ENCODE measurements at regions not wholly inside any gene's neighbourhood (a gene's known extent, or its start where the extent isn't known, plus 50 kb on each side); places are given as distances from the start of the nearest gene placed in this dataset.
"Not testable (repeated sequence)": the region's sequence is repeated elsewhere in the genome, so short reads cannot be mapped to it uniquely, and the experiment has no call there.

DNA sequence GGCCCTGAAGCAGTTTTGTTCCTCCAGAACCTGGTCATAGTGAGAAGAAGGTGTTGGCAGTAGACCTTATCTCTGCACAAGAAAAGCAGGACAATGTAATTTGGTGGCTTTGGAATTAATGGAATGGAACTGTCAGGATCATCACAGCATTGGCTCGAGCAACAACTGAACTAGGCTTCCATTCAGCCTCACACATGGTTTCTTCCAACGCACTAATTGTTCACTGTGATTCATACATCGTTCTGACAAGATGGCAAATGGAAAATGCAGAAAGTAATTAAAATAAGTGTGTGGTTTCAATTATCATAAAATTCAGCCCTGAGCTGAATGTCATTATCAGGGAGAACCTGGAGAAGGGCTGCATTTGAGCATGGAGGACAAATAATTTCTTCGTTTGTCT lies 80.6 kb downstream of the MFSD1 start:
- no peak for DNase-seq (ENCODE audit: low spot score)

DNA sequence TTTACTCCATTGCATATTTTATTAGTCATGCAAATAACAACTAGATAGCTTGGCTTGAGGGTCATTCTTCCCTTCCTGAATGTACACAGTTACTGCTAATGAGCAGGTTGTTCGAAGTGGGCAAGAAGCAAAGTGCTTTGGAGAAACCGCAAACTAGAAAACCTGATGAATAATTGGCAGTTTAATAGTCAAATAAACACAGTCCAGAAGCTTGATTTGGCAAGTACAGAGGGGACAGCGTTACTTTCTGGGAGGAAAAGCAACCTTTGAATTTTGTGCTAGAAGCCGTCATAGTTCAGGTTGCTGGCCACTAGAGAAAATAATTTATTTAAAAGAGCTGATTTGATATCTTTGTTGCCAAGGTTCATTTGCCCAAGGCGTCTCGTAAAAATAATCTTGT lies 94.9 kb downstream of the MFSD1 start:
- no peak for DNase-seq (ENCODE audit: low spot score)

DNA sequence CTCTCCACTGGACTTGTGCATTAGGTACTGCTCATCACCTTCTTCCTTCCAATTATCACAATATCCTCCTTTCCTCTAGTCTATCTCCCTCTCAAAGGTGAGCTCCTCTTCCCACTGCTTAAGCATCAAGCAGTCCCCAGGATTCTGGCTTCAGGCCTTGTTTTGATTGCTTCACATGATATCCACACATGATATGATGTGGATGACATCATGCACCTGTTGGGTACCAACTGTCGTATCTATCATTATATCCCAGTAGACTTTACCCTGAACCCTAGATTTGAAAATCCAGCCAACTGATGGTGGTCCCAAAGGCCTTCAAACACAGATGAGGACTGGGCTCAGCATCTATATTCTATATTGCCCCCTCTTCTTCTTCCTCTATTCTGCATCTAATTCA lies 104.9 kb downstream of the MFSD1 start:
- DNase-seq (ENCODE audit: low spot score): no peak

DNA sequence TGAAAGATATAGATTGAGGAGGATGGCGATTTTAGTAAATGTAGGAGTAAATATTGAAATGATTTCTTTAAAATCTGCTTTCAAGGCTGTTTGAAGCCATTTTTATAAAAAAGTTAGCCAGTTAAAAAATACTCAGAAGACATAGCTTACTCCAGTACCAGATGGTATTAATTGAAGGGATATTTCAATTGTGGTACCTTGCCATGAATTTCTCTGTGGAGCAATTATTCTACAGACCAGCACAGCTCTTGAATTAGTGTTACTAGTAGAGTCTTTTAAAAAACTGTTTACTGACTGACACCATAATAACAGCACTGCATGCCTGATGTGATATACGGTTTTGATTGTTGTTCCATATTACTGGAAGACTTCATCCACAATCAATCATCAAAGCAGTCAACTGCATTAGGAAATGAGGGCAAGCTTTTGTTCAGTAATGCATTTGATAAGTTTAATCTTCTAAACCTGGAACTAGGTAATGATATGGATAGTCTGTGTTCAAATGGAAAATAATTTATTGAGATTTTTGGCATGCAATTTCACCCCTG lies 106.4 kb downstream of the MFSD1 start:
- DNase-seq (ENCODE audit: low spot score): no peak

- no peak for DNase-seq (ENCODE audit: low spot score)
Measured at GRCh38 chr3:158909870-158910269, 108.0 kb downstream of the MFSD1 start.

- no peak for DNase-seq (ENCODE audit: low spot score)
Measured at GRCh38 chr3:158911586-158911985, 109.7 kb downstream of the MFSD1 start.

DNA sequence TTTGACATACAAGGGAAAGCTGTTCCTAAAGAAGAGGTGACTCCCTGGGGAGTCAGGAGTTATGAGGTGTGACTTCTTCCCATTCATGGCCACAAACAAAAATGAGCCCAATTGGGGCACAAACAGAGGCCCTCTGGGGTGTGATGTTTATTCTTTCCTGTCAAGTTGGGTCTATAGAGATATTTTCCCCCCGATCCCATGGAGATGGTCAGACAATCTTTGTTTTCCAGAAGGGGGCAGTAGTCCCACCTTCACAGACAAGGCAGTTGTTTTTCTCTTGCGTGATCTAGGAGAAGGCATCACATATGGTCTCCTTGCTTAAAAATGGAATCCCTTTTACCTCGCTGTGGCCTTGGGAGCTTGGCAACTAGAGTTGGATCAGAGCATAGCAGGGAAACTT lies 110.3 kb downstream of the MFSD1 start:
- no peak for DNase-seq (ENCODE audit: low spot score)

DNA sequence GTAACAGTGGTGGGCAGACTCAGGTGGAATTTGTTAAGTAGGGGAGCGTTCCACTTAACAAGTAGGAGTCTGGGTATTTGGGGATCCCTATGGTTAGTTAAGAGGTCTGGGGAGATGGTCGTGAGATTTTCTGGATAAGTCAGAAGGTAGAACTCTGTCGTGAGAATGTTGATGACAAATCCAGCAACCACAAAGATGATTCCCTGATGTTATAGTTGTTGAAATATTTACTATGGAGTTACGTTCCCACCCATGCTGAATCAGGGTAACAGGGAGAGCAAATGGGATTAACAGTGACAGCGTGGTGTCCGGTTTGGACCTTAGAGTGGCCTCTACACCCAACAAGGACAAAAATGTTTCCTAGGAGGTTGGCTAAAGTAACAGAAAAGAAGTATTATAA lies 110.8 kb downstream of the MFSD1 start:
- no peak for DNase-seq (ENCODE audit: low spot score)

DNA sequence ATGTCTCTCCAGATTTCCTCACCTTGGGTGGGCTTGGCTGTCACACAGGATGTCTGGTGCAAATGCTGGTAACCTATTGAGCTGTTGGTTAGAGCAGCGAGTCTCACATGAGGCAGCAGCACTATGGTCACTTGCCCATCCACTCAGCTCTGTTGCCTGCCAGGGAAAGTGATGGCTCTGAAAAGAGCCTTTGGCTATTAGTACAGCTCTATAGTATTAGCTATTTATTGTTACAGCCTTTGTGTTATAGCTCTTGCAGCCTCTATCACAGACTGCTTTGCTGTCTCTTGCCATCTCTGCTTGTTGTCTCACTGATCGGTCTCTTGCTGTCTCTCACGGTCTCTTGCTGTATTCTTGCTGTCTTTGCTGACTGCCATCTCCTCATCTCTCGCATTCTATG lies 114.3 kb downstream of the MFSD1 start:
- no peak for DNase-seq (ENCODE audit: low spot score)

DNA sequence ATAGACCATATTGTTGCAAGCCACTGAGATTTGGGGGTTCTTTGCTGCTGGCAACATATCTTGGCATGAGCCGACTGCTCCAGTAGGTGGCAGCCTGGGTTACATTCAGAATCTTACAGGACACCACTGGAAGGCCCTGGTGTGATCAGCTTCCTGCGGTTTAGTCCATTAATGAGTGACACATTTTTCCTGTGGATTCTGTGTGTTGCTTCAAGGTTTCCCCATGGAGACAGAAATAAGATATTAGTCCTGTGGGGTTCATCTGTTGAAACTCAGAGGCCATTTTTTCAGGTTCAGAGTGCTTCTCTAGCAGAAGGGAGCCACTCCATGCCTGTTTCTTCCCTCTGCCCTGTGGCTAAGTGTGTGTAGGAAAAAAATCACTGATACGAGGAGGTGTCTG lies 116.2 kb downstream of the MFSD1 start:
- peak; percentile 3 for DNase-seq (ENCODE audit: low spot score)

- DNase-seq (ENCODE audit: low spot score): no peak
Measured at GRCh38 chr3:158918451-158918850, 116.6 kb downstream of the MFSD1 start.

DNA sequence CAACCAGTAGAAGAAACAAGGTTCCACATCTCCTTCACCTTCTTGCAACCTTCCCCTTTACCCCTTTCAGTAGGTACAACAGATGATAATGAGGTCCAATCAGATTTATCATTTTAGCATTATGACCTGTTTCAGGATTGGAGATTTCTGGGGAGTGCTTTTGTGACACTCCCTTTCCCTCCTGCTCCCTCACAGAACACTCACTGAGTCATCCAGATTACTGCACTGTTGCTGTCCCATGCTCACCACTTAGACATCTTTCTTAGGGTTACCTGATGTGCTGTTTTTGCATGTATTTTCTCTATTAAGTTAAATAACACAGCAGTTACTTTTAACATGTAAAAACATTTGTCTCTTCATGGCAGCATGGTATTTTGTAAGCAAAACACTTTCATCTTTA lies 118.5 kb downstream of the MFSD1 start:
- DNase-seq (ENCODE audit: low spot score): no peak

- DNase-seq (ENCODE audit: low spot score): no peak
Measured at GRCh38 chr3:158925021-158925420, 123.2 kb downstream of the MFSD1 start.

GRCh38 chr3:158925828-158926494 lies 124.1 kb downstream of the MFSD1 start:
- no peak for DNase-seq (ENCODE audit: low spot score)

- no peak for DNase-seq (ENCODE audit: low spot score)
Measured at GRCh38 chr3:158935846-158936245, 134.0 kb downstream of the MFSD1 start.

DNA sequence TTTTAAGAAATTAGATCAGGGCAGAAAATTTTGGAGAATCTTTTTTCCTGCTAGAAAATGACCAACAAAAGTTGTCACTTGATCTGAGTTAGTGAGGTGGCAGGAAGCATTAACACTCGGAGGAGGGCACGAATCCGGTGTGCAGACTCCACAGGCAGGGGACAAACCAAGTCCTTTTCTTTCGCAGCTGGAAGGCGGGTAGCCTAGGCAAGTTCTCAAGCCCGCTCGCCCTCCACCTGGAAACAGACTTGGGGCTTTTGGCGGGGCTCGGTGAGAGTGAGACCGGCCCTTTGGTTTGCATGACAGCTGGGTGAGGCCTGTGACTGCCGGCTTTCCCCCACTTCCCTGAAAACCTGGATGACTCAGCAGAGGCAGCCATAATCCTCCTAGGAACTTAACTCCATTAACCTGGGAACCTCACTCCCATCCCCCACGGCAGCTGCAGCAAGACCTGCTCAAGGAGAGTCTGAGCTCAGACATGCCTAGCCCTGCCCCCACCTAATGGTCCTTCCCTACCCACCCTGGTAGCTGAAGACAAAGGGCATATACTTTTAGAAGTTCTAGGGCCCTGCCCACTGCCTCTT lies 134.8 kb downstream of the MFSD1 start:
- no peak for DNase-seq (ENCODE audit: low spot score)

DNA sequence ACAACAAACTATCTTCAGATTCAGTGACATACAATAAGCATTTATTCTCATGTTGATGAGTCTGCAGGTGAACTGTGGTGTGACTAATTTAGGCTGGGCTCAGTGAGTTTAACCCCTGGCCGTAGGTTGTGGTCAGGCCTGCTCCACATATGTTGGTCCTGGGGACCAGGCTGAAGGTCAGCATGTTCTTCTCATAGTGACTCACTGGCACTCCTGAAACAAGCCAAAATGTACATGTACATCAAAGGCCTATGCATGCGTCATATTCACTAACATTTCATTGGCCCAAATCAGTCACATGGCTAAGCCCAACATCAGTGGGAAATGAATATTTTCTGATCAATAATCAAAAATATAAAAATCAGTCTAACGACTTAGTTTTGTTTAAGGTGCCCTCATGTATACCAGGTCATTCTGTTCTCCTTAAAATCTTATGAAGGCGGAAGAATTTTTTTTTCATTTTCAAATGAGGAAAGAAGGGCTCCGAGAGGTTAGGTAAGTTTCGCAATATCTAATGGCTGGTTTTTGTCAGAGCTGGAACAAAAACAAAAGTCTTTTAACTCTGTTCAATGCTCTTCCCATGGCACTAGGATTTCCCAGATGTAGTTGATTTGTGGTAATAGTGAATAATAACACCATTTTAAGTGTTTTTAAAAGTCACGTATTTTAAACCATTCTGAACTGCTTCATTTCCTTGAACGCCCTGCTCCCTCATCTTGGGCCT lies 148.5 kb downstream of the MFSD1 start:
- no peak for DNase-seq (ENCODE audit: low spot score)

GRCh38 chr3:158953131-158953530 lies 151.3 kb downstream of the MFSD1 start:
- DNase-seq (ENCODE audit: low spot score): no peak

DNA sequence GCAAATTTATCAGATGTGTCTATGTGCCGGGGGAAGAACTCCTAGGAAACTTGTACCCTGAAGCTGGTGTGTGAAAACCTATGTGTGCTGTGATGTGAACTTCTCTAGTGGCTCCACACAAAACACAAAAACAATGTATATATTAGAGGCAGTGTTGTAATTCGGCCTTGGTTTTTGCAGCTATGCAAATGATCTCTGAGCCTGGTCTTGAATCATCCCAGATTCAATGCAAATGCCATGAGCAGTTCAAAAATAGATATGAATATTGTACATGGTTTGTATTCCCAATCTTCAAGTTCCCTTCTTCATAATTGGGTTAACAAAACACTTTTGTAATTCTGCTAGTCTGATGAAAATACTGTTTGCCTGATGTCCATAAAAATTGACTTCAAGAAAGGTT lies 152.6 kb downstream of the MFSD1 start:
- DNase-seq (ENCODE audit: low spot score): no peak

DNA sequence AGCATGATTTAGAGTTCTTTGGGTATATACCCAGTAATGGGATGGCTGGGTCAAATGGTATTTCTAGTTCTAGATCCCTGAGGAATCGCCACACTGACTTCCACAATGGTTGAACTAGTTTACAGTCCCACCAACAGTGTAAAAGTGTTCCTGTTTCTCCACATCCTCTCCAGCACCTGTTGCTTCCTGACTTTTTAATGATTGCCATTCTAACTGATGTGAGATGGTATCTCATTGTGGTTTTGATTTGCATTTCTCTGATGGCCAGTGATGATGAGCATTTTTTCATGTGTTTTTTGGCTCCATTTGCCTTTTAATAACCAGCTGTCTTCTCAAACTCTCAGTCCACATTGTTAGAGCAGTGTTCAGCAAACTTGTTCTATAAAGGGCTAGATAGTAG lies 155.9 kb downstream of the MFSD1 start:
- not testable (repeated sequence) for DNase-seq (ENCODE audit: low spot score)

DNA sequence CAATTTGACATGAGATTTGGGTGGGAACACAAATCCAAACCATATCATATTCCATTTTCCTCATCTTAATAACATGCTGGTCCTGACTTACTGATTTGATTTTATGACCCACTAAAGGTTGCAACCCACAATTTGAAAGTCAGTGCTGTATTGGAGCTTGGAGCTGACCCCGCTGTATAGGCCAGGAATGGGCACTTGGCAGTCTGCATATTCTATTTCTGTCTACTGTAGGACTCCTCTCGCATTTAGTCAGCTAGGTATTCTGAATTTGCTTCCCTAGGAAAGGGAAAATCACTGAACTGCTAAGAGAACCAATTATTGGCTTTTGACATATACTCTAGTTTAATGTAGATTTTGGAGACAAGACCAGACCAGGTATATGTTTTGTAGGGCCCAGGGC lies 157.0 kb downstream of the MFSD1 start:
- DNase-seq (ENCODE audit: low spot score): no peak

DNA sequence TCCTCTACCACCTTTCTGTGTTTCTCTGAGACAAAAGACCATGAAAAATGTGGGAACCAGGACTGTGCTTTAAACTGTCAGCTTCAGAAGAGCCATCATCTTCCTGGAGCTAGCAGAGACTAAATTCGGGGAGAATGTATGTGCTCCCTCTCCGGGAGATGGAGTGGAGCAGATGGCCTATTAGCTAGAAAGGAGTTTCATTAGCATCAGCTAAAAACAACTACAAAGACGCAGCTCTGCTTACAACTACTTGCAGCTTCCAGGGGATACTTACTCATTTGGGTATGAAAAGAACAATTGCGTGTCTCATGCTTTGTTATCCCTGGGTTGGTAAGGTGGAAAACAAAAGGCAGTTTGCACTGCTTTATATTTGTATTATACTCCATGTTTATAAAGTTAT lies 159.6 kb downstream of the MFSD1 start:
- DNase-seq (ENCODE audit: low spot score): no peak

DNA sequence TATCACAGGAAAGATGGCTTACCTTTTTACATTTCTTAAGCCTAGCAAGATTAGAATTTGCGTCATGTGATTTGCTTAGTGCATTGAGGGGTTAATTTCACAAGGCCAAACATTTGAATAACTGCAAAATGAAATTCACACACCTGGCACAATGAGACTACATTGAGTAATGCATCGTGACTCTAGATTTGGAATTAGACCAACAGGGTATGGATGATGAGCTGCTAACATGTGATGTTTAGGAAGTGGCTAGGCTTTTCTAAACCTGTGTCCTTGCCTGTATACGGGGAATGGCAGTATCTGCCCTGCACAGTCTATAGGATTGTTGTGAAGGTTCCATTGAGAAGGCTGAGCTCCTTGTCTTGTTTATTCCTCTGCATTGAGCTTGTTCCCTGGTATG lies 160.1 kb downstream of the MFSD1 start:
- DNase-seq (ENCODE audit: low spot score): no peak
